ENCODE measurements at regions not wholly inside any gene's neighbourhood (a gene's known extent, or its start where the extent isn't known, plus 50 kb on each side); places are given as distances from the start of the nearest gene placed in this dataset.

DNA sequence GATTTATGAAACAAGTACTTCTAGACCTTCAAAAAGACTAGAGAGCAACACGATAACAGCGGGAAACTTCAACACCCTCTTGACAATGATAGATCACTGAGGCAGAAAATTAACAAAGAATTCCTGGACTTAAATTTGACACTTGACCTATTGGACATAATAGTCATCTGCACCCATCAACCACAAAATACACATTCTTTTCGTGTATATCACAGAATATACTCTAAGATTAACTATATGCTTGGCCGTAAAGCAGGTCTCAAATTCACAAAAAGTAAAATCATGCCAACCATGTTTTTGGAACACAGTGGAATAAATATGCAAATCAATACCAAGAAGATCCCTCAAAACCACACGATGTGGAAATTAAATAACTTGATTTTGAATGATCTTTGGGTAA, 559.4 kb downstream of the DNAH5 start:
- H3K9ac ChIP-seq: no peak overlapping the region
- no peaks in the 10 kb centered on the region for H3K4me1 ChIP-seq
- Mint-ChIP-seq H3K27ac (no peak overlapping the region), H3K27me3 (ENCODE audit: insufficient read depth, low read depth) (peaks cover 4% of the 10 kb centered on the region), H3K36me3 (no peaks in the 10 kb centered on the region), H3K4me3 (no peak overlapping the region), H3K4me1 (no peaks in the 10 kb centered on the region), H3K9me3 (peaks cover 10% of the 10 kb centered on the region)
- H3K36me3 ChIP-seq: no peaks in the 10 kb centered on the region
- DNase-seq (ENCODE audit: low spot score): no peak
- H3K9me3 ChIP-seq (ENCODE audit: low read depth): no peaks in the 10 kb centered on the region
- no peaks in the 10 kb centered on the region for H3K79me2 ChIP-seq (ENCODE audit: low read depth)
- H3K27me3 ChIP-seq: no peaks in the 10 kb centered on the region
- no peak overlapping the region for H3K4me2 ChIP-seq
- no peaks in the 10 kb centered on the region for H3F3A ChIP-seq (ENCODE audit: low read depth)
- H2AFZ ChIP-seq (replicated peaks): no peak overlapping the region
- H3K4me3 ChIP-seq: no peak overlapping the region
- TF ChIP-seq, protein P1, sequence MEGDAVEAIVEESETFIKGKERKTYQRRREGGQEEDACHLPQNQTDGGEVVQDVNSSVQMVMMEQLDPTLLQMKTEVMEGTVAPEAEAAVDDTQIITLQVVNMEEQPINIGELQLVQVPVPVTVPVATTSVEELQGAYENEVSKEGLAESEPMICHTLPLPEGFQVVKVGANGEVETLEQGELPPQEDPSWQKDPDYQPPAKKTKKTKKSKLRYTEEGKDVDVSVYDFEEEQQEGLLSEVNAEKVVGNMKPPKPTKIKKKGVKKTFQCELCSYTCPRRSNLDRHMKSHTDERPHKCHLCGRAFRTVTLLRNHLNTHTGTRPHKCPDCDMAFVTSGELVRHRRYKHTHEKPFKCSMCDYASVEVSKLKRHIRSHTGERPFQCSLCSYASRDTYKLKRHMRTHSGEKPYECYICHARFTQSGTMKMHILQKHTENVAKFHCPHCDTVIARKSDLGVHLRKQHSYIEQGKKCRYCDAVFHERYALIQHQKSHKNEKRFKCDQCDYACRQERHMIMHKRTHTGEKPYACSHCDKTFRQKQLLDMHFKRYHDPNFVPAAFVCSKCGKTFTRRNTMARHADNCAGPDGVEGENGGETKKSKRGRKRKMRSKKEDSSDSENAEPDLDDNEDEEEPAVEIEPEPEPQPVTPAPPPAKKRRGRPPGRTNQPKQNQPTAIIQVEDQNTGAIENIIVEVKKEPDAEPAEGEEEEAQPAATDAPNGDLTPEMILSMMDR (IDR thresholded peaks at IDR 0.05): no peak
- no peak for TF ChIP-seq EZH2 (IDR thresholded peaks at IDR 0.05)
- no peak for TF ChIP-seq EZH2phosphoT487 (IDR thresholded peaks at IDR 0.05)
- no peak overlapping the region for H3K27ac ChIP-seq
- no peaks in the 10 kb centered on the region for H4K20me1 ChIP-seq (ENCODE audit: low read depth)

DNA sequence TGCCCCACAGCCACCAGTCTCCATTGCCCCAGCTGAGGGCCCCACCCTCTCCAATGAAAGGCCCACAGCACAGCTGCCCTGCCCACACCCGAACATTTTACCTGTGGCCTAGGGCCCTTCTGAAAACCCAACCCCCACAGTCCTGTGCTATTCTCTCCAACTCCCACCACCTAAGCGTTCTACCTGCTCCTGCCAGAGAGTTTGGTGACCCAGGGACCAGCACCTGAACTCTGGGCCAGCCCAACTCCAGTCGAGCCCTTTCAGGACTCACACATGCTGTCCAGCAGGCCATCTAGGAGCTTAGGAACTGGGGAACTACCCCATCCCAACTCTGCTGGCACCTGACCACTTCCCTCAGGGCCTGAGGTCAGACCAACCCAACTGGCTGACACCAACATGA, 562.3 kb downstream of the DNAH5 start:
- H3K27ac Mint-ChIP-seq: no peak overlapping the region
- peaks cover 4% of the 10 kb centered on the region for H3K27me3 Mint-ChIP-seq (ENCODE audit: insufficient read depth, low read depth)

DNA sequence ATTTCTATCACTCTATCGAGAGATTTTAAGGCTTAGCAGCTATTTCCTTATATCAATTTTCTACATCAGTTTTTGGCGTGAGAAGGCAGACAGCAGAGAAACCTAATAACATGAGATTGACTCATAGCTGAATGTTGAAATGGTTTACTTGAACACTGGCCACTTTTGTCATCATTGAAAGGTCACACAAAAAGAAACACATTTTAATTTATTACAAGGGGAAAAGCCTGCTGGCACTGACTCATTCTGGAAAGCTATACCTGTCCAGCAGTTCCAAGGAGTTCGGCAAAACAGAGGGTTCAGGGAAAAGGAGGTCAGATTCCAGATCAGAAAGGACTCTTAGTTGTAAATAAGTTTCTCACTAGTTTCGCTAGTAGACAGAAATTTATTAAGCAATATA, 566.4 kb downstream of the DNAH5 start:
- no peak overlapping the region for H3K27ac Mint-ChIP-seq
- H3K4me1 Mint-ChIP-seq: peaks cover 12% of the 10 kb centered on the region

More for the DNA sequence above, 562.3 kb downstream of the DNAH5 start:
- DNase-seq (ENCODE audit: low spot score): no peak
- no peak overlapping the region for H3K4me3 ChIP-seq
- H3K9ac ChIP-seq: no peak overlapping the region
- H3K4me1 ChIP-seq: no peaks in the 10 kb centered on the region
- Mint-ChIP-seq H3K9me3 (peaks cover 4% of the 10 kb centered on the region), H3K4me1 (no peaks in the 10 kb centered on the region), H3K4me3 (no peak overlapping the region), H3K36me3 (no peaks in the 10 kb centered on the region)
- TF ChIP-seq EZH2phosphoT487 (IDR thresholded peaks at IDR 0.05) (no peak), EZH2 (IDR thresholded peaks at IDR 0.05) (no peak)
- TF ChIP-seq, protein P1 (IDR thresholded peaks at IDR 0.05): no peak
- H3K36me3 ChIP-seq: no peaks in the 10 kb centered on the region
- no peak overlapping the region for H2AFZ ChIP-seq (replicated peaks)
- H3K9me3 ChIP-seq (ENCODE audit: low read depth): no peaks in the 10 kb centered on the region
- no peaks in the 10 kb centered on the region for H3F3A ChIP-seq (ENCODE audit: low read depth)
- no peaks in the 10 kb centered on the region for H3K79me2 ChIP-seq (ENCODE audit: low read depth)
- H3K4me2 ChIP-seq: no peak overlapping the region
- H3K27me3 ChIP-seq: no peaks in the 10 kb centered on the region
- H3K27ac ChIP-seq: no peak overlapping the region
- no peaks in the 10 kb centered on the region for H4K20me1 ChIP-seq (ENCODE audit: low read depth)

More for the DNA sequence above, 566.4 kb downstream of the DNAH5 start:
- Histone ChIP-seq H3K9ac (no peak overlapping the region), H2AFZ (replicated peaks) (no peak overlapping the region), H4K20me1 (ENCODE audit: low read depth) (no peaks in the 10 kb centered on the region), H3K27ac (no peak overlapping the region), H3K4me3 (no peak overlapping the region), H3K4me1 (no peaks in the 10 kb centered on the region), H3K27me3 (no peaks in the 10 kb centered on the region), H3K4me2 (no peak overlapping the region), H3K9me3 (ENCODE audit: low read depth) (no peaks in the 10 kb centered on the region), H3F3A (ENCODE audit: low read depth) (no peaks in the 10 kb centered on the region), H3K79me2 (ENCODE audit: low read depth) (no peaks in the 10 kb centered on the region), H3K36me3 (no peaks in the 10 kb centered on the region)
- no peaks in the 10 kb centered on the region for H3K9me3 Mint-ChIP-seq
- no peaks in the 10 kb centered on the region for H3K36me3 Mint-ChIP-seq
- DNase-seq (ENCODE audit: low spot score): no peak
- TF ChIP-seq EZH2 (IDR thresholded peaks at IDR 0.05) (no peak), EZH2phosphoT487 (IDR thresholded peaks at IDR 0.05) (no peak)
- TF ChIP-seq, protein P1 (IDR thresholded peaks at IDR 0.05): no peak
- H3K4me3 Mint-ChIP-seq: no peak overlapping the region
- H3K27me3 Mint-ChIP-seq (ENCODE audit: insufficient read depth, low read depth): peaks cover 5% of the 10 kb centered on the region
